Uterus (tissue), 2 donors: ENCODE measurements at regions not wholly inside any gene's neighbourhood (a gene's known extent, or its start where the extent isn't known, plus 50 kb on each side); places are given as distances from the start of the nearest gene placed in this dataset.

ENCODE experiments used
- POLR2A ChIP-seq, 2 donors: fragments of 450-650 bp; IDR thresholded peaks; one replicate each; pipeline ENCODE4 v1.6.1; 2016; ENCODE audit warnings: antibody characterized with exemption in 2 of 2, mild to moderate bottlenecking in 1 of 2, moderate library complexity in 1 of 2
- TF ChIP-seq, protein P1 (sequence below), 4 experiments: fragments of 200-600 bp in 2 of 4; fragments of 450-650 bp in 2 of 4; sonication (generic) in 2 of 4; IDR thresholded peaks; one replicate each; pipeline ENCODE4 v1.5.1; 2016 to 2019; ENCODE audit warnings: antibody characterized with exemption in 4 of 4, mild to moderate bottlenecking in 2 of 4, moderate library complexity in 1 of 4

DNA sequence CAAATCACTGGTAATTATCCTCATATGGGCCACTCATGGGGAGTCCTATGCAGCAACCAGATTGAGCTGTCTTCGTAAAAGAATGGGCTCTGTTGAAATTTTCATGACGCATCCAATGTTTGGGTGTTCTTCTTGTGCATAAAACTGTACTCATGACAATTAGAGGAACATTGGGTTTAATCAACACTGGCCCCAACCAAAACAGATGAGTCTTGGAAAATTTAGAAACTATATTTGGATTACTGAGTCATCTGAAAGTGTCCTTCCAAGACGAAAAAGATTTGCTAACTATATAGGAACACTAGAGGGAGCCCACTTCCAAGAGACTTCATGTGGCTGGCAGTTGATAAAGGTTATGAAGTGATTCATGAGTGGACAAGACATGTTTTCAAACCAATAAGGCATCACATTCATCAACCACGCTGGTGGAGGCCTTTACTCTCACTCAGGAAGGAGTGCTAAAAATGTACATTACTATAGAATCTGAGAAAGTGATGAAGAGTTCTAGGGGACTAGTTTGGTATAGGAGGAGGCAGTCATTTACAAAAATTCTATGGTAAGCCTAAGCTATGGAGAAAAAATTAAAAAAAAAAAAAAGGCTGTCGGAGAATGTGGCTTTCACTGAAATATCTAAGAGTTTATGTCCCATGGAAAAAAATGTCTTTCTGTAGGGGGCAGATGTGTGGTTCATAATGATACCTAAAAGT, 313.5 kb downstream of the PRDM9 start:
- TF ChIP-seq, protein P1, sequence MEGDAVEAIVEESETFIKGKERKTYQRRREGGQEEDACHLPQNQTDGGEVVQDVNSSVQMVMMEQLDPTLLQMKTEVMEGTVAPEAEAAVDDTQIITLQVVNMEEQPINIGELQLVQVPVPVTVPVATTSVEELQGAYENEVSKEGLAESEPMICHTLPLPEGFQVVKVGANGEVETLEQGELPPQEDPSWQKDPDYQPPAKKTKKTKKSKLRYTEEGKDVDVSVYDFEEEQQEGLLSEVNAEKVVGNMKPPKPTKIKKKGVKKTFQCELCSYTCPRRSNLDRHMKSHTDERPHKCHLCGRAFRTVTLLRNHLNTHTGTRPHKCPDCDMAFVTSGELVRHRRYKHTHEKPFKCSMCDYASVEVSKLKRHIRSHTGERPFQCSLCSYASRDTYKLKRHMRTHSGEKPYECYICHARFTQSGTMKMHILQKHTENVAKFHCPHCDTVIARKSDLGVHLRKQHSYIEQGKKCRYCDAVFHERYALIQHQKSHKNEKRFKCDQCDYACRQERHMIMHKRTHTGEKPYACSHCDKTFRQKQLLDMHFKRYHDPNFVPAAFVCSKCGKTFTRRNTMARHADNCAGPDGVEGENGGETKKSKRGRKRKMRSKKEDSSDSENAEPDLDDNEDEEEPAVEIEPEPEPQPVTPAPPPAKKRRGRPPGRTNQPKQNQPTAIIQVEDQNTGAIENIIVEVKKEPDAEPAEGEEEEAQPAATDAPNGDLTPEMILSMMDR (IDR thresholded peaks at IDR 0.05): no peak
- no peak for TF ChIP-seq POLR2A (IDR thresholded peaks at IDR 0.05)
